Ascending aorta (tissue), 2 donors: ENCODE measurements at regions not wholly inside any gene's neighbourhood (a gene's known extent, or its start where the extent isn't known, plus 50 kb on each side); places are given as distances from the start of the nearest gene placed in this dataset.

Source experiments
- DNase-seq, 2 donors: peaks; one replicate each; pipeline ENCODE4 v3.0.0-alpha.2; 2019; ENCODE audit warnings: low spot score in 2 of 2
- H3K27ac ChIP-seq, 2 donors: fragments of 200-600 bp; sonication (generic); one replicate each; pipeline ENCODE4 v1.5.1; 2016 to 2017; ENCODE audit warnings: mild to moderate bottlenecking in 1 of 2
- H3K27me3 ChIP-seq: fragments of 200-600 bp; sonication (generic); one replicate; pipeline ENCODE4 v1.5.1; 2017
- H3K36me3 ChIP-seq, 2 donors: fragments of 200-600 bp; sonication (generic); one replicate each; pipeline ENCODE4 v1.5.1; 2016
- H3K4me1 ChIP-seq, 2 donors: fragments of 200-600 bp; sonication (generic); one replicate each; pipeline ENCODE4 v1.5.1; 2016 to 2017; ENCODE audit warnings: mild to moderate bottlenecking in 1 of 2
- H3K4me3 ChIP-seq, 2 donors: fragments of 200-600 bp; sonication (generic); one replicate each; pipeline ENCODE4 v1.5.1; 2016 to 2017; ENCODE audit warnings: mild to moderate bottlenecking in 1 of 2
- H3K9me3 ChIP-seq, 2 donors: fragments of 200-600 bp; sonication (generic); one replicate each; pipeline ENCODE4 v1.5.1; 2016
- CTCF ChIP-seq, 3 experiments: fragments of 200-600 bp in 2 of 3; fragments of 450-650 bp in 1 of 3; sonication (generic) in 2 of 3; IDR thresholded peaks; one replicate each; pipeline ENCODE4 v1.5.1; 2016 to 2019; ENCODE audit warnings: antibody characterized with exemption in 3 of 3, mild to moderate bottlenecking in 1 of 3, moderate library complexity in 1 of 3
- intact Hi-C: fragments of 100-400 bp; cut with DNase I; formaldehyde crosslinking; loops from one replicate; pipeline ENCODE4 v1.15.1; 2023

- no peaks in the 10 kb centered on the region for H3K9me3 ChIP-seq
- H3K4me1 ChIP-seq, result no peaks in the 10 kb centered on the region
- H3K27me3 ChIP-seq, result no peaks in the 10 kb centered on the region
- DNase-seq, result no peak
- H3K27ac ChIP-seq, result no peak overlapping the region
- TF ChIP-seq CTCF (IDR thresholded peaks at IDR 0.05), result no peak
- intact Hi-C loops, result no loop called here
- no peaks in the 10 kb centered on the region for H3K36me3 ChIP-seq
- H3K4me3 ChIP-seq, result no peak overlapping the region
These were observed 140.1 kb upstream of the DUSP10 start for GRCh38 chr1:221881805-221882581.

GRCh38 chr1:221880182-221880581 is 138.3 kb upstream of the DUSP10 start:
- H3K27ac ChIP-seq, result no peak overlapping the region
- no peaks in the 10 kb centered on the region for H3K27me3 ChIP-seq
- H3K4me3 ChIP-seq, result no peak overlapping the region
- no peak for TF ChIP-seq CTCF (IDR thresholded peaks at IDR 0.05)
- DNase-seq, result no peak
- no peaks in the 10 kb centered on the region for H3K9me3 ChIP-seq
- no peaks in the 10 kb centered on the region for H3K4me1 ChIP-seq
- no peaks in the 10 kb centered on the region for H3K36me3 ChIP-seq
- intact Hi-C loops, result no loop called here

- Histone ChIP-seq H3K9me3 (no peaks in the 10 kb centered on the region), H3K4me3 (no peak overlapping the region), H3K36me3 (no peaks in the 10 kb centered on the region), H3K27me3 (no peaks in the 10 kb centered on the region), H3K27ac (no peak overlapping the region), H3K4me1 (no peaks in the 10 kb centered on the region)
- no peak for TF ChIP-seq CTCF (IDR thresholded peaks at IDR 0.05)
- DNase-seq, result no peak
- intact Hi-C loops, result no loop called here
These were observed 136.2 kb upstream of the DUSP10 start for GRCh38 chr1:221878134-221878533.

- Histone ChIP-seq H3K27me3 (no peaks in the 10 kb centered on the region), H3K9me3 (no peaks in the 10 kb centered on the region), H3K27ac (no peak overlapping the region), H3K4me3 (no peak overlapping the region), H3K36me3 (no peaks in the 10 kb centered on the region), H3K4me1 (no peaks in the 10 kb centered on the region)
- no peak for TF ChIP-seq CTCF (IDR thresholded peaks at IDR 0.05)
- intact Hi-C loops, result no loop called here
- no peak for DNase-seq
These were observed 135.4 kb upstream of the DUSP10 start for GRCh38 chr1:221877311-221877710.

- Histone ChIP-seq H3K27ac (no peak overlapping the region), H3K4me3 (no peak overlapping the region), H3K9me3 (no peaks in the 10 kb centered on the region), H3K4me1 (no peaks in the 10 kb centered on the region), H3K36me3 (no peaks in the 10 kb centered on the region), H3K27me3 (no peaks in the 10 kb centered on the region)
- TF ChIP-seq CTCF (IDR thresholded peaks at IDR 0.05), result no peak
- intact Hi-C loops, result no loop called here
- no peak for DNase-seq
These were observed 133.1 kb upstream of the DUSP10 start for GRCh38 chr1:221875004-221875330.
